ENCODE measurements at regions not wholly inside any gene's neighbourhood (a gene's known extent, or its start where the extent isn't known, plus 50 kb on each side); places are given as distances from the start of the nearest gene placed in this dataset.
A peak's percentile ranks its signal among the peaks of the same experiment; 100 is the strongest.

DNA sequence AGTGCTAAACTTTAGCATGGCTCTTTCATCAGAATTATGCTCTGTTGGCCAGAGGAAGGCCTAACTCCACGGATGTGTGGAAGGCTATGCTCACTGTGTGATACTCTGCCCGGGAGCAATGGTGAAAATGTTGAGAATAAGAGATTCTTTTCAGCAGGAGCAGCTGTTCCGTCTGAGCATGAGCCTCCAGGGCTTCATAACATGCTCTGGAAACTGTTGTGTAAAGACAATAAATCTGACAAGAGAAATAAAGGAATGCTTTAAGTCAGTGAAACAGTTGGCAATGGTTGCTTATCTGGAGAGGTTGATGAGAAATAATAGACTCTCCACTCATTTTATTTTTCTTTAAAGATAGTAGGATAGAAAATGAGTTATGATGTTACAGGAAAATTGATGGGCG, 269.8 kb downstream of the DIPK2A start:
- Histone ChIP-seq H3K27me3 (ENCODE audit: insufficient read depth, low read depth, low read length) (no peaks in the 10 kb centered on the region), H3K4me3 (ENCODE audit: low read length) (no peak overlapping the region), H2AFZ (ENCODE audit: low read depth, low read length) (no peak overlapping the region), H3K36me3 (ENCODE audit: insufficient read depth, low read length) (no peaks in the 10 kb centered on the region), H3K27ac (ENCODE audit: low read length) (no peak overlapping the region), H3K79me2 (replicated peaks; ENCODE audit: insufficient read depth, low read length) (no peaks in the 10 kb centered on the region), H3K9me2 (ENCODE audit: insufficient read depth, low read length) (no peaks in the 10 kb centered on the region), H3K4me2 (ENCODE audit: low read length) (no peak overlapping the region), H3K9ac (ENCODE audit: low read length) (no peak overlapping the region), H3K9me3 (ENCODE audit: low read length) (no peaks in the 10 kb centered on the region), H4K20me1 (ENCODE audit: insufficient read depth) (no peaks in the 10 kb centered on the region), H3F3A (ENCODE audit: insufficient read depth, low read length, poor library complexity, severe bottlenecking) (no peaks in the 10 kb centered on the region)
- TF ChIP-seq, protein P1, sequence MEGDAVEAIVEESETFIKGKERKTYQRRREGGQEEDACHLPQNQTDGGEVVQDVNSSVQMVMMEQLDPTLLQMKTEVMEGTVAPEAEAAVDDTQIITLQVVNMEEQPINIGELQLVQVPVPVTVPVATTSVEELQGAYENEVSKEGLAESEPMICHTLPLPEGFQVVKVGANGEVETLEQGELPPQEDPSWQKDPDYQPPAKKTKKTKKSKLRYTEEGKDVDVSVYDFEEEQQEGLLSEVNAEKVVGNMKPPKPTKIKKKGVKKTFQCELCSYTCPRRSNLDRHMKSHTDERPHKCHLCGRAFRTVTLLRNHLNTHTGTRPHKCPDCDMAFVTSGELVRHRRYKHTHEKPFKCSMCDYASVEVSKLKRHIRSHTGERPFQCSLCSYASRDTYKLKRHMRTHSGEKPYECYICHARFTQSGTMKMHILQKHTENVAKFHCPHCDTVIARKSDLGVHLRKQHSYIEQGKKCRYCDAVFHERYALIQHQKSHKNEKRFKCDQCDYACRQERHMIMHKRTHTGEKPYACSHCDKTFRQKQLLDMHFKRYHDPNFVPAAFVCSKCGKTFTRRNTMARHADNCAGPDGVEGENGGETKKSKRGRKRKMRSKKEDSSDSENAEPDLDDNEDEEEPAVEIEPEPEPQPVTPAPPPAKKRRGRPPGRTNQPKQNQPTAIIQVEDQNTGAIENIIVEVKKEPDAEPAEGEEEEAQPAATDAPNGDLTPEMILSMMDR (IDR thresholded peaks at IDR 0.05; ENCODE audit: poor library complexity, severe bottlenecking): no peak
- no peak for TF ChIP-seq TAF1 (IDR thresholded peaks at IDR 0.05; ENCODE audit: low read depth)
- TF ChIP-seq EP300 (conservative IDR thresholded peaks at IDR 0.05; ENCODE audit: poor library complexity, severe bottlenecking): no peak
- no peak for TF ChIP-seq EZH2 (IDR thresholded peaks at IDR 0.05; ENCODE audit: borderline replicate concordance, insufficient read depth, low read length, poor library complexity, severe bottlenecking)
- no peak for TF ChIP-seq MXI1 (conservative IDR thresholded peaks at IDR 0.05; ENCODE audit: poor library complexity, severe bottlenecking)
- TF ChIP-seq, protein P2, sequence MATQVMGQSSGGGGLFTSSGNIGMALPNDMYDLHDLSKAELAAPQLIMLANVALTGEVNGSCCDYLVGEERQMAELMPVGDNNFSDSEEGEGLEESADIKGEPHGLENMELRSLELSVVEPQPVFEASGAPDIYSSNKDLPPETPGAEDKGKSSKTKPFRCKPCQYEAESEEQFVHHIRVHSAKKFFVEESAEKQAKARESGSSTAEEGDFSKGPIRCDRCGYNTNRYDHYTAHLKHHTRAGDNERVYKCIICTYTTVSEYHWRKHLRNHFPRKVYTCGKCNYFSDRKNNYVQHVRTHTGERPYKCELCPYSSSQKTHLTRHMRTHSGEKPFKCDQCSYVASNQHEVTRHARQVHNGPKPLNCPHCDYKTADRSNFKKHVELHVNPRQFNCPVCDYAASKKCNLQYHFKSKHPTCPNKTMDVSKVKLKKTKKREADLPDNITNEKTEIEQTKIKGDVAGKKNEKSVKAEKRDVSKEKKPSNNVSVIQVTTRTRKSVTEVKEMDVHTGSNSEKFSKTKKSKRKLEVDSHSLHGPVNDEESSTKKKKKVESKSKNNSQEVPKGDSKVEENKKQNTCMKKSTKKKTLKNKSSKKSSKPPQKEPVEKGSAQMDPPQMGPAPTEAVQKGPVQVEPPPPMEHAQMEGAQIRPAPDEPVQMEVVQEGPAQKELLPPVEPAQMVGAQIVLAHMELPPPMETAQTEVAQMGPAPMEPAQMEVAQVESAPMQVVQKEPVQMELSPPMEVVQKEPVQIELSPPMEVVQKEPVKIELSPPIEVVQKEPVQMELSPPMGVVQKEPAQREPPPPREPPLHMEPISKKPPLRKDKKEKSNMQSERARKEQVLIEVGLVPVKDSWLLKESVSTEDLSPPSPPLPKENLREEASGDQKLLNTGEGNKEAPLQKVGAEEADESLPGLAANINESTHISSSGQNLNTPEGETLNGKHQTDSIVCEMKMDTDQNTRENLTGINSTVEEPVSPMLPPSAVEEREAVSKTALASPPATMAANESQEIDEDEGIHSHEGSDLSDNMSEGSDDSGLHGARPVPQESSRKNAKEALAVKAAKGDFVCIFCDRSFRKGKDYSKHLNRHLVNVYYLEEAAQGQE (IDR thresholded peaks at IDR 0.05; ENCODE audit: borderline replicate concordance): no peak
- no peak for TF ChIP-seq POLR2AphosphoS5 (IDR thresholded peaks at IDR 0.05)
- TF ChIP-seq RAD21 (conservative IDR thresholded peaks at IDR 0.05): no peak
- TF ChIP-seq SMC3 (conservative IDR thresholded peaks at IDR 0.05; ENCODE audit: poor library complexity): no peak

DNA sequence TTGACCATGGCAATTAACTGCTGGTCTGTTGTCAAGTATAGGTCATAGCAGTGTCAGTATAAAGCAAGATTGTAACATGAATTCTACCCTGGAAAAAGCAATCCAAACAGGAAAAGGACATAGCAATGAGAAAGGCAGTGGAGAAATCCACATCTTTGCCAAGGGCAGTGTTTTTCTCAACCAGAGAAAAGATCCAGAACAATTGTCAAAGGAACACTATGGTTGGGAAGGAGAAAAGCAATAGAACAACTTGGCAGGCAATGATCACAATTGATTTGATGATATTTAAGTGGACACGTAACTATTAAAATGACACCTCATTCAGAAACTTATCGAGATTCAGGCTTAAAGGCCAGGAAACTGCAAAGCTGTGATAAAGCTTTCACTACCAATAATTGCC, 271.1 kb downstream of the DIPK2A start:
- Histone ChIP-seq H3K9me3 (ENCODE audit: low read length) (no peaks in the 10 kb centered on the region), H3K27me3 (ENCODE audit: insufficient read depth, low read depth, low read length) (no peaks in the 10 kb centered on the region), H3K79me2 (replicated peaks; ENCODE audit: insufficient read depth, low read length) (no peaks in the 10 kb centered on the region), H3K4me2 (ENCODE audit: low read length) (no peak overlapping the region), H3K36me3 (ENCODE audit: insufficient read depth, low read length) (no peaks in the 10 kb centered on the region), H3K9ac (ENCODE audit: low read length) (no peak overlapping the region), H3K27ac (ENCODE audit: low read length) (peak overlapping the region; percentile 33), H3K4me3 (ENCODE audit: low read length) (no peak overlapping the region), H4K20me1 (ENCODE audit: insufficient read depth) (no peaks in the 10 kb centered on the region), H3K9me2 (ENCODE audit: insufficient read depth, low read length) (no peaks in the 10 kb centered on the region), H3F3A (ENCODE audit: insufficient read depth, low read length, poor library complexity, severe bottlenecking) (no peaks in the 10 kb centered on the region), H2AFZ (ENCODE audit: low read depth, low read length) (no peak overlapping the region)
- no peak for TF ChIP-seq MXI1 (conservative IDR thresholded peaks at IDR 0.05; ENCODE audit: poor library complexity, severe bottlenecking)
- no peak for TF ChIP-seq EZH2 (IDR thresholded peaks at IDR 0.05; ENCODE audit: borderline replicate concordance, insufficient read depth, low read length, poor library complexity, severe bottlenecking)
- TF ChIP-seq SMC3 (conservative IDR thresholded peaks at IDR 0.05; ENCODE audit: poor library complexity): no peak
- TF ChIP-seq, protein P1 (IDR thresholded peaks at IDR 0.05; ENCODE audit: poor library complexity, severe bottlenecking): no peak
- no peak for TF ChIP-seq RAD21 (conservative IDR thresholded peaks at IDR 0.05)
- TF ChIP-seq EP300 (conservative IDR thresholded peaks at IDR 0.05; ENCODE audit: poor library complexity, severe bottlenecking): peak; percentile 51
- TF ChIP-seq TAF1 (IDR thresholded peaks at IDR 0.05; ENCODE audit: low read depth): no peak
- peak; percentile 55 for TF ChIP-seq POLR2AphosphoS5 (IDR thresholded peaks at IDR 0.05)
- TF ChIP-seq, protein P2 (IDR thresholded peaks at IDR 0.05; ENCODE audit: borderline replicate concordance): peak; percentile 44
